Activated CD8-positive, alpha-beta memory T cell treated with anti-CD3 and anti-CD28 coated beads for 36 hours (primary cell): ENCODE measurements at regions not wholly inside any gene's neighbourhood (a gene's known extent, or its start where the extent isn't known, plus 50 kb on each side); places are given as distances from the start of the nearest gene placed in this dataset.
"Not testable (repeated sequence)": the region's sequence is repeated elsewhere in the genome, so short reads cannot be mapped to it uniquely, and the experiment has no call there.

ENCODE experiments used
- CTCF ChIA-PET: fragments of 350-600 bp; sonication (Branson Sonifier 250); formaldehyde crosslinking; loops from one replicate; lab custom pipeline; 2021; ENCODE audit warnings: antibody characterized with exemption; lab: Charles Lee
- POLR2A ChIA-PET: fragments of 350-600 bp; sonication (Branson Sonifier 250); formaldehyde crosslinking; loops from one replicate; lab custom pipeline; 2021; ENCODE audit warnings: antibody characterized with exemption; lab: Charles Lee

DNA sequence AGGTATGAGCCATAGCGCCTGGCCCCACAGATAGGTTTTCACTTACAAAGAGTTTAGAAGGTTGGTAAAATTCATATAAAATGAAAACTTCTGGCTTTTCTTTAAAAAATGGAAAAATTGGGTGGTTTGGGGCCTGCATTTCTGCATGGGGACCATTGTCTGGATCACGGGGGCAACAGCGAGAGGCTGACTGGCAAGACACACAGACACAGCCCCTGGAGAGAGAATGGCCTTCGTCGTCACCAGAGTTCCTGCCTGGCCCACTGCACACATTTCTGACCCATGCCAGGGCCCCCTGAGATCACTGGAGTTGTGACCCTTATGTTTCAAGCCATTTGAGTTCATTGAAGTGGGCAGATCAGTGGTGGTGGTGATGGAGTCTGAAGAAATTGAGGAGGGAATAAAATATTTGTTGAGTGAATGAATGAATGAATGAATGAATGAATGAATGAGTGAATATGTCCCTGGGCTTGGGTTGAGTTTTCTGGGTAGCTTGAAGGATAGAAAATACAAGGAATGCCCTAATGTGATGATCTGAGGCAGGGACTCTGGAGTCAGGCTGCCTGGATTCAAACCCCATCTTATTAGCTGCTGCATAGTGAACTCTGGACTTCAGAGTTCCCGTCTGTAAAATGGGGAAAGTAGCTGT lies 173.8 kb downstream of the ZFP64 start:
- ChIA-PET CTCF (no interaction called here), POLR2A (no interaction called here)

DNA sequence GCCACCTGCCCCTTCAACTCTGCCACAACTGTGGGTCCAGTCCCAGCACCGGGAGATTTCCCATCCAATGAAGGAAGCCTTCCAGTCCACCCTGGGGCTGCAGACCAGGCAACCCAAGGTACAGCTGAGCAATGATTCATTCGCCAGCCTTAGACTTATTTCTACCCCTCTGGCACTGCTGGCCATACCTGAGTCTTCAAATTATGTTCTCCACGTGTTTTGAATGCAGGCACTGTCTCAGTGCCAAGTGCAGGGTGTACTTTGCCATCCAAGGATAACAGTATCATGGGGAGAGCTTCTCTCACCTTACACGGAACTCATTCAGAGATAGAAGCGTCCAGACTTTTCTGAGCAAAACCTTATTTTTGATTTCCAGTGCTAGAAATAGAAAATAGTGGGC lies 175.6 kb downstream of the ZFP64 start:
- ChIA-PET POLR2A (no interaction called here), CTCF (no interaction called here)

DNA sequence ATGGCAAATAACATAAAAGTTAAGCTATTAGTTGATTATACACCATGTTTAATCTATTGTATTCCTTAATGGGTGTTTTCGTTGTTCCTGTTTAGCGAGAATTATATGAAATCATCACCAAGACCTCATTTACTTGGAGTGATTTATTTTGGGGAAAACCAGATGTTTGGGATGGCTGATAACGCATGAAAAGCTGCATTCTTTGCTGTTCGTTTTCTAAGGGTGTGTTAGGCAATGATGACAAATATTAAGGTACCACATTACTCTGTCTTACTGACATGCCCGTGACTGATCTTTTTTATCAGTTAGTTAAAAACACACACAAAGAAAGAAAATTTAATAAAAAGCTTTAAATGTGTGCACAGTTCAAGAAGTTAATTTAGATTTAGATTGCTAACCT lies 176.4 kb downstream of the ZFP64 start:
- ChIA-PET POLR2A (no interaction called here), CTCF (no interaction called here)

DNA sequence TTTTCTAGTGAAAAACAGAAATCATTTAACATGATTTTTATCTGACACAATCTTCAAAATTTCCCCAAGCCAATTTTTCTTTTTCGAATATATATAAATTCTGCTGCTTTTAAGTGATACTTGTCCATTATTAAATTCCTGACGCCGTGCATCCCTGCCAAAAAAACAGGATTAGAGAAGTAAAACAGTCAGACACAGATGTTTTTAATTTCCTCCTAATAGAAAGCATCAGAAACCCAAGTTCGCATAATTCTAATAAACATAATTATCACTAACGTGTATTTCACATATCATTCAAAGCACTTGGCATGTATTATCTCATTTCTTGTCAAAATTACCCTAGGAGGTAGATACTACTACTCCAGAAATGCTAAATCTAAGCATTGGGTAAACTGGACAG lies 179.5 kb downstream of the ZFP64 start:
- ChIA-PET CTCF (no interaction called here), POLR2A (no interaction called here)

DNA sequence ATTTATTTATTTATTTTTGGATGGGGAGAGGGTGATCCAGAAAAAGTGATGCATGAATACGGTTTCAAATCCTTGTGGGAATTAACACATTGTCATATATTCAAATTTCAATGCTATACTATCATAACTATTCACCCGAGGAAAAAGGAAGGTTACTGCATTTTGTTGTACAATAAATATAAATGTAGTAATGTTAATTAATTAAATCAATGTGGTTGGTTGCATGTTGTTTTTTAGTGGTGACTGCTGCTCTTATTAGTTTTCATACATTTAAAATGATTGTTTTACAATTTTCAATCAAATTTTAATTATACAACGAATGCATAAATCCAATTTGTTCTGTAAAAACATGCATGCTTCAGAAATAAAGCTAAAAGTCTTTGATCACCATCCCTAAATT lies 180.5 kb downstream of the ZFP64 start:
- ChIA-PET POLR2A (no interaction called here), CTCF (no interaction called here)

DNA sequence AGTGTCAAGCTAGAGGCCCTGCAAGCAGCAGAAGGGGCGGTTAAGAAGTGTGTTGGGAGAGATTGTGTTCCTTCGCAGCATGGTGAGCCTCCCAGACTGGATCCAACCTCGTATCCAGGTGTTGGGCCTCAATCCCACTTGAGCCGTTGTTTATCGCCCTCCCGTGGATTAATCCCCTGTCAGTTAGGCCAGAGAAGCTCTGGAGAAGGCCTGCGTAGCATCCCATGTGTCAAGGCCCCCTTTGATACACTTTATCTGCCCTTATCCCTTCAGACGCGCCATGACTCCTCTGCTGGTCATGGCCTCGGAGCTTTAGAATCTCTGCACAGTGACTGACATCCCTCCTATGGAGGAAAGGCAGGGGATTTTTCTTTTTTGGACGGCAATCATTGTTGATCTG lies 181.0 kb downstream of the ZFP64 start:
- ChIA-PET CTCF (no interaction called here), POLR2A (no interaction called here)

DNA sequence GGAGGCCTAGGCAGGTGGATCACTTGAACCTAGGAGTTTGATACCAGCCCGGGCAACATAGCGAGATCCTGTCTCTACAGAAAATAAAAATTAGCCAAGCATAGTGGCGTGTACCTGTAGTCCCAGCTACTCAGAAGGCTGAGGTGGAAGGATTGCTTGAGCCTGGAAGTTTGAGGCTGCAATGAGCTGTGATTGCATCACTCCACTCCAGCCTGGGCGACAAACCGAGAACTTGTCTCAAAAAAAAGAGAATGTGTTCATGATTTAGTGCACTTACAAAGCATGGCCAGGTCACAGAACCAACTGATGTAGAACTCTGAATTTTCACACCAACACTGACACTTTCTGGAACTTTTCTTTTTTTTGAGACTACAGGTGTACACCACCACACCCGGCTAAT lies 182.7 kb downstream of the ZFP64 start:
- POLR2A ChIA-PET = no interaction called here
- CTCF ChIA-PET = interaction anchor here (1.3 kb wide), 1 partner anchor 15 kb away, joined by 3 read pairs; no protein-coding TSS in a partner anchor

DNA sequence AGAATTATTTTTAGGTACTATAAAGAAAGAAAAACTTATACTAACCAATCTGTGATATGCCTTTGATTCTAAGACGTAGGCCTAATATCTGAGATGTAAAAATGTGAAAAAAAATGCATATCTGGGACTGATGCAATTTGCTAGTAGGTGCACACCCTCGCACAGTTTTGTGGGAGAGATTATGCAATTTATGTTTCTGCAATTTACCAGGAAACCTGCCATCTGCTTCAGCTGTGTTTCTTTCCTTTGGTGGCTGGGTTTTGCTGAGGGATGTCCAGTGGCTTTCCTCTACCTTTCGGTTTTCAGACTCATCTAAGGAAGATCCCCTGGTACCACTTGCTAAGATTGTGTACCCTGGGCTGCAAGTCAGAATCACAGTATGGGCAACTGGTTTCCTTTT lies 186.9 kb downstream of the ZFP64 start:
- CTCF ChIA-PET = no interaction called here
- POLR2A ChIA-PET = no interaction called here

DNA sequence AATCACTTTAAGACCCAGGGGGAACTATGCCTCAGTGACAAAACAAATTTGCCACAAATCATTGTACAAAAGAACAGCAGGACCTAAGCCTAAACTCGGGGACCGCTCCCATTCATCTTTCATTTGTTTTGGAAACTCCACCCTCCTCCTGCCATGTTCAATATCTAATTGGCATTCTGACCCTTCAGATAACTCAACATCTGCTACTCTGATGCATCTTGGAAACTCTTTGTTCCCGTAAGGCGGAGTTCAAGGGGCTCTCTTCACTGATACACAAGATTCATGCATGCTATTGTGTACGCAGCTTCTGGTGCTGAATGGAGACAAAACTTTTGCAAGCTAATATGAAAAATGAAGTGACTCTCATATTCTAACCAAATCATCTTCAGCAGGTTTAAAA lies 187.6 kb downstream of the ZFP64 start:
- ChIA-PET POLR2A (no interaction called here), CTCF (no interaction called here)

DNA sequence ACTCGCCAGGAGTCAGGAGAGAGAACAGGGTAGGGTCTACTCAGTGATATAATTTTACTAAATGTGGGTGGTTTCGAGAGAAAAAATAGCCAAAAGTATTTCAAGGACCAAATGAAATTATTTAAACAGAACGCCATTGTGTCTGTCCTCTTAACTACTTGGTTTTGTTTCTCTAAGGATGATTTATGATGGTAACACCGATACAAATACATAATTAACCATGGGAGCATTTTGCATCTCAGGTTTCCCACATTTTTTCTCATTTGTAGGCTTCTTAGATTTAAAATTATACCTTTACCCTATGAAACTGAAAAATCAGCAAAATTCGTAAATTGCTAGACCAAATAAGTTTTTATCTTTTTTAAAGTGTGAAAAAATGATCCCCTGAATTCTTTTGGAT lies 188.2 kb downstream of the ZFP64 start:
- POLR2A ChIA-PET = no interaction called here
- CTCF ChIA-PET = no interaction called here

DNA sequence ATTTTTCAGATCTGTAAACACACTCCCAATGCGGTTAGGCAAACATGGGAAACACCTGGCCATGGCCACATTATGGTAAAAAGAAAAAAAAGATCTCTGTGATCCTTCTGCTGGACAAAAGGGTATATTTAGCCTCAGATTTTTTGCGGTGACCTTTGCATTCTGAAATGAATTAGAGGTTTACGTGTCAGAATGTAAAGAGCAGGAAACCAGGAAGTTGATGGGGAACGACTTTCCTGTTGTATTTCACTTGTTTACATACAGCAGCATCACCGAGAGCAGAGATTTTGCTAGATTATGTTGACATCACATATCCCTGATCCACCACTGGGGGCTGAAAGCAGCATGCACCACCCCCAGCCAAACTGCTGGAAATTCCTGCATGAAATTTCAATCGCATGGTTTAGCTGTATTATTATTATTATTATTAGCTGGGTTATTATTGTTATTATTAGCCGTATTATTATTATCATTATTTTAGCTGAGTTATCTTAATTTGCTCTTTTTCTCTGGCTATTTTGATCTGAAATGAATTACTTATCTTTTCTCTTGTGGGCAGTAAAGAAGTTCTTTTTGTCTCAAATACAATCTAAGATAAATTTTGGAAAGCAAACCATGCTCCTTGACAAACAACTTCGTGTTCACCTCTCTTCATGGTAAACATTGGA lies 189.4 kb downstream of the ZFP64 start:
- POLR2A ChIA-PET = no interaction called here
- CTCF ChIA-PET = no interaction called here

DNA sequence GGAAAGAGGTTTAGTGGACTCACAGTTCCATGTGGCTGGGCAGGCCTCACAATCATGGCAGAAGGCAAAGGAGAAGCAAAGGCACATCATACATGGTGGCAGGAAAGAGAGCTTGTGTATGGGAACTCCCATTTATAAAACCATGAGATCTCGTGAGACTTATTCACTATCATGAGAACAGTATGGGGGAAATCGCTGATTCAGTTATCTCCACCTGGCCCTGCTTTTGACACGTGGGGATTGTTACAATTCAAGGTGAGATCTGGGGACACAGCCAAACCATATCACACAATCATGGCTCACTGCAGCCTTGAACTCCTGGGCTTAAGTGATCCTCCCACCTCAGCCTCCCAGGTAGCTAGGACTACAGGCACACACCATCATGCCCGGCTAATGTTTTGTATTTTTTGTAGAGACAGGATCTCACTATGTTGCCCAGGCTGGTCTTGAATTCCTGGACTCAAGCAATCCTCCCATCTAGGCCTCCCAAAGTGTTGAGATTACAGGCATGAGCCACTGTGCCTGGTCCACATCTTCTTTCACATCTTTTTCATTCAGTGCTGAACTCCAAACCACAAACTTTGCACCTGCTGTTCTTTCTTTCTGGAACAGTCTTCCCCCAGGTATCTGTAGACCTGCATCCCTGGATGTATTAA lies 194.2 kb downstream of the ZFP64 start:
- CTCF ChIA-PET, POLR2A ChIA-PET: not testable (repeated sequence)

DNA sequence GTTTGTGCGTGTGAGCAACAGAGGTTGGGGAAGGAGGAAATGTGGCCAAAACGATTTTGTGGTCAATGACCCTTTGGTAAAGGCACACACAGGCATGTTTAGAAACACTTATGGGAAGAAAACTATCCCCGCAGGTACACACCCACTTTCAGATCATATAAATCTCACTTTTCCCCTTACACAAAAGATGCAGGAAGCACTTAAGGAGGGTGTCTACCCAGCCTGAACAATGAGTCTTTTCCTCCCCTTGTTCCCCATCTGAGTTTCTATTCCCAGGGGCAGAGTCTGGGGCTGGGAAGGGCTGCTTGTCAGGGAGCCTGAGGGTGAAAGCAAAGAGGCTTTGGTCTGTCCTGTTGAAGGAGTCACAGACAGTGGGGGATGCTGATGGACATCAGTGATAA lies 193.2 kb upstream of the SALL4 start:
- ChIA-PET CTCF (no interaction called here), POLR2A (no interaction called here)

DNA sequence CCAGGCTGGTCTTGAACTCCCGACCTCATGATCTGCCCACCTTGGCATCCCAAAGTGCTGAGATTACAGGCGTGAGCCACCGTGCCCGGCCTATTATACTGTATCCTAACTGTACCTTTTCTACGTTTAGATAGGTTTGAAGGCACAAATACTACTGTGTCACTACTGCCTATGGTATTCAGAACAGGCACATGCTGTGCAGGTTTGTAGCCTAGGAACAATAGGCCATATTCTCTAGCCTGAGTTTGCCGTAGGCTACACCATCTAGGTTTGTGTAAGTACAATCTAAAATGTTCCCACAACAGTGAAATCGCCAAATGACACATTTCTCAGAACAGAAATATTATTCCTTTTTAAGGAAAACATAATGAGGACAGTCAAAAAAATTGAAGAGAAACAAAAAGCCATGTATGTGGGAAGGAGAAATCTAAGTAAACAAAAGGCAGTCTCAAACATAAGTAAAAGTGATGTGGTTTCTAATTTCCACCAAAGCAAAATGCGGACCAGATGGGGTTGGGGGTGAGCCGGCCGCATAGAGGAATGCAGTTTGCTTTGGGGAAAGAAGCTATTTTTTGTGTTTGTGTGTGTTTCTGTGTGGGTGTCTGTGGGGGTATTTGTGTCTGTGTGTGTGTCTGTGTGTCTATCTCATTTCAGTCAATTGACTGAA lies 192.6 kb upstream of the SALL4 start:
- POLR2A ChIA-PET = no interaction called here
- CTCF ChIA-PET = no interaction called here

DNA sequence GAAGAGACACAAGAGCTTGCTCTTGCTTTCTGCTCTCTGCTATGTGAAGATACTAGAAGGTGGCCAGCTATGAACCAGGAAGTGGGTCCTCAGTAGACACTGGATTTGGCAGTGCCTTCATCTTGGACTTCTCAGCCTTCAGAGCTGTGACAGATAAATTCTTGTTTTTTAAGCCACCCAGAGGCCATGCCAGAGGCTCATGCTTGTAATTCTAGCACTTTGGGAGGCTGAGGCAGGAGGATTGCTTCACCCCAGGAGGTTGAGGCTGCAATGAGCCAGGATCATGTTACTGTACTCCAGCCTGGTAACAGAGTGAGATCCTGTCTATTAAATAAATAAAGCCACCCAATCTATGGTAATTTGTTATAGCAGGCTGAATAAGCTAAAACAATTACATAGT lies 185.5 kb upstream of the SALL4 start:
- ChIA-PET CTCF (interaction anchor here (0.7 kb wide), 1 partner anchor 11 kb away, joined by 8 read pairs; no protein-coding TSS in a partner anchor), POLR2A (no interaction called here)

DNA sequence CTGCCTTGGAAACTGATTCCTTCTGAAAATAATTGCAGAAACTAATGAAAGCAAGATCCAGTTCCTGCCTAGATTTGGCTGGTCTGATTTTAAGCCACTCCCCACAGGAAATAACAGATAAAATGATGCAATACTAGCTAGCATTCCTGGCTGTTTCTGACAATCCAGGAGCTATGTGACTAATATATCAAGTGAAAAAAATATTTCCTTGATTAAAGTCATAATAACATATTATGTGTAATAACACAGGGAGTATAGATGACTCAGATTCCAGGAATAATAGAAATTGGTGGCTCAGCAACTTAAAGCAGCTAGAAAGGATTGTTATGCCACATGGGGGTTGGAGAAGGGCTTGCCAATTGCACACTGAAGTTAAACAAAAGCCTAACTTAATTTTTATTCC lies 182.7 kb upstream of the SALL4 start:
- ChIA-PET CTCF (no interaction called here), POLR2A (no interaction called here)

DNA sequence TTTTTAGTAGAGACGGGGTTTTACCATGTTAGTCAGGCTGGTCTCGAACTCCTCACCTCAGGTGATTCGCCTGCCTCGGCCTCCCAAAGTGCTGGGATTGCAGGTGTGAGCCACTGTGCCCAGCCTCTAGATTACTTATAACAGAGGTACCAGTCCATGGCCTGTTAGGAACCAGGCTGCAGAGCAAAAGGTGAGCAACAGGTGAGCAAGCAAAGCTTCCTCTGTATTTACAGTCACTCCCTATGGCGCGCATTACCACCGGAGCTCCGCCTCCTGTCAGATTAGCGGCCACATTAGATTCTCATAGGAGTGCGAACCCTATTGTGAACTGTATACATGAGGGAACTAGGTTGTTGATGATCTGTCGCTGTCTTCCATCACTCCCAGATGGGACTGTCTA lies 178.0 kb upstream of the SALL4 start:
- POLR2A ChIA-PET = no interaction called here
- CTCF ChIA-PET = no interaction called here

DNA sequence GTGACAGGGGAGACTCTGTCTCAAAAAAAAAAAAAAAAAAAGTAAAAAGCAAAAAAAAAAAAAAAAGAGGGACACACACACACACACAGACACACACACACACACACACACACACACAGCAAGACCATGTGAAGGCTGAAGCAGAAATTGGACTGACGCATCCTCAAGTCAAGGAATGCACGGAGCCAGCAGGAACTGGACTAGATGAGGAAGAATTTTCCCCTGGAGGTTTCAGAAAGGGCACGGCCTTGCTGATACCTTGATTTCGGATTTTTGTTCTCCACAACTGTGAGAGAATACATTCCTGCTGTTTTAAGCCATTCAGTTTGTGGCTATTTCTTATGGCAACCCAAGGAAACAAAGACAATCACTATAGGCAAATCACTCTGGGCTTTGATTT lies 176.9 kb upstream of the SALL4 start:
- ChIA-PET CTCF (interaction anchor here (0.6 to 1.0 kb wide), 2 partner anchors 80 to 341 kb away, joined by 3 to 6 read pairs; no protein-coding TSS in a partner anchor), POLR2A (no interaction called here)

DNA sequence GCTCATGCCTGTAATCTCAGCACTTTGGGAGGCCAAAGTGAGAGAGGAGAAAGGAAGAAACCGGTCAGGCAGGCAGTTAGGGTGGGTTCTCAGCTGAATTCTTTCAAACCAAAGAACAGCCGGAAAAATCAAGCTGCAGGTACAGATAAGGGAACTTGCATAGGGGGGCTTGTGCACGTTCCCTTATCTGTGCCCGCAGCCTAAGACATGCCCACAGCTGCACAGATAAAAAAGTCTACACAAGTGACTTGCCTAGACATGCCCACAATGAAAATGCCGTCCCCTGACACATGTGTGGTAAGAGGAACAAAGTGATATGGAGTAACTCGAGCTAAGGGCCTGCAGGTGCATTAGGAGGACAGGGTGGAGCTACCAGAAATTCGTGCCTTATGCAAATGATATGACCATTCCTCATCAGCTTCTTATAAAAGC lies 175.8 kb upstream of the SALL4 start:
- ChIA-PET POLR2A (no interaction called here), CTCF (no interaction called here)

DNA sequence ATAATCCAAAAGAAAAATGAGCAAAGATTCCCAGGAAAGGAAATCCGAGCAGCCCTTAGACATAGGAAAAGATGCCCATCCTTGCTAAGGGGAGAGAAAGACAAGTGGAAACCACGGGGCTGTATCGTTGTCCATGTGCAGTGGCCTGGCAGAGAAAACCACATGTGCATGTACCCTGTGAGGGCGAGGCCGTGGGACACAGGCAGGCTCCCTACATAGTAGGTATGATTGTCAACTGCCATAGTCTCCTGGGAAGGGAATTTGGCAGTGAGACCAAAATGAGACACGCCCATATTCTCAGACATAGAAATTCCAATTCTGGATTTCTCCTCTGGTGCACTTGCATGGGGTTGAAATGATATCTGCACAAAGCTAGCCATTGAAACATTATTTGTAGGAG lies 169.7 kb upstream of the SALL4 start:
- POLR2A ChIA-PET = no interaction called here
- CTCF ChIA-PET = no interaction called here
